ENCODE measurements at regions not wholly inside any gene's neighbourhood (a gene's known extent, or its start where the extent isn't known, plus 50 kb on each side); places are given as distances from the start of the nearest gene placed in this dataset.

DNA sequence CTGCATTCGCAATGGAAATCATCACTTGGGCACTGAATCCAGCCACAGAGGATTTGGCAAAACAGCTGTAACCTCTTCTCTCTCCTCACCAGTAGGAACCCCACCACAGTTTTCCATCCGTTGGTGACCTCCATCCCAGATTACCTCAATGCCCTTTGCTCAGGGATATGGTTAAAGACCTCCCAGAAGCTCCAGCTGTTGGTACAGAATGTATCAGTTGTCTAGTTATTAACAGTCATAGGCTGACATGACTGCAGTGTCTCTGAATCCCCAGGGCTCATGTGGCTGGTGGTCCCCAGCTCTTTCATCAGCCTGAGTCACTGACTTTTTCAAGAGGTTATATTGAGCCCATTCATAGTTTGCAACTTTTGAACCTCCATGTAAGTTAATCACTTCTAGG is 189.8 kb upstream of the HHIP start:
- Mint-ChIP-seq H3K27ac (ENCODE audit: unreplicated experiment) (no peak overlapping the region), H3K9me3 (no peaks in the 10 kb centered on the region), H3K36me3 (ENCODE audit: low read depth) (no peaks in the 10 kb centered on the region), H3K4me3 (no peak overlapping the region), H3K27me3 (ENCODE audit: low read depth) (no peaks in the 10 kb centered on the region), H3K4me1 (no peaks in the 10 kb centered on the region)
- DNase-seq (ENCODE audit: low read depth, low spot score) = no peak
- TF ChIP-seq, protein P1, sequence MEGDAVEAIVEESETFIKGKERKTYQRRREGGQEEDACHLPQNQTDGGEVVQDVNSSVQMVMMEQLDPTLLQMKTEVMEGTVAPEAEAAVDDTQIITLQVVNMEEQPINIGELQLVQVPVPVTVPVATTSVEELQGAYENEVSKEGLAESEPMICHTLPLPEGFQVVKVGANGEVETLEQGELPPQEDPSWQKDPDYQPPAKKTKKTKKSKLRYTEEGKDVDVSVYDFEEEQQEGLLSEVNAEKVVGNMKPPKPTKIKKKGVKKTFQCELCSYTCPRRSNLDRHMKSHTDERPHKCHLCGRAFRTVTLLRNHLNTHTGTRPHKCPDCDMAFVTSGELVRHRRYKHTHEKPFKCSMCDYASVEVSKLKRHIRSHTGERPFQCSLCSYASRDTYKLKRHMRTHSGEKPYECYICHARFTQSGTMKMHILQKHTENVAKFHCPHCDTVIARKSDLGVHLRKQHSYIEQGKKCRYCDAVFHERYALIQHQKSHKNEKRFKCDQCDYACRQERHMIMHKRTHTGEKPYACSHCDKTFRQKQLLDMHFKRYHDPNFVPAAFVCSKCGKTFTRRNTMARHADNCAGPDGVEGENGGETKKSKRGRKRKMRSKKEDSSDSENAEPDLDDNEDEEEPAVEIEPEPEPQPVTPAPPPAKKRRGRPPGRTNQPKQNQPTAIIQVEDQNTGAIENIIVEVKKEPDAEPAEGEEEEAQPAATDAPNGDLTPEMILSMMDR (conservative IDR thresholded peaks at IDR 0.05) = no peak

DNA sequence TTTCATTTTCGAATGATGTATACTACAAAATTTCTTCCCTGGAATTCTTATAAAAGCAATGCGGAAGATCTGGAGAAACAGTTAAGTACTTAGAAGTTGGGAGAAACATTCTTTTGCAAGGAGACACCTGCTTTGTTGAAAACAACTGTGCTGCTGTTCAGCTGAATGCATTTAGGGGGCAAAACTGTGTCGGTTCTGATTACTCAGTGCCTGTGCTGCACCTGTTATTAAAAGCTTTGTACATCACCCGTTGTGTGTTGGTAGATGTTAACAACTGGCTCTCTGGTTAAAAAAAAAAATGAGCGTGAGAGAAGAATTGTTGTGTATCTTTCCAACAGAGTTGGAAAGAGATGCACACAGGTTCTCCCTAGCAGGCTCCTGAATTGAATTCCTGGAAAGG is 184.1 kb upstream of the HHIP start:
- DNase-seq (ENCODE audit: low read depth, low spot score) = no peak
- no peaks in the 10 kb centered on the region for H3K4me1 Mint-ChIP-seq
- H3K27ac Mint-ChIP-seq (ENCODE audit: unreplicated experiment) = no peak overlapping the region
- H3K4me3 Mint-ChIP-seq = no peak overlapping the region
- H3K36me3 Mint-ChIP-seq (ENCODE audit: low read depth) = no peaks in the 10 kb centered on the region
- TF ChIP-seq, protein P1 (conservative IDR thresholded peaks at IDR 0.05) = no peak
- no peaks in the 10 kb centered on the region for H3K9me3 Mint-ChIP-seq
- H3K27me3 Mint-ChIP-seq (ENCODE audit: low read depth) = no peaks in the 10 kb centered on the region

DNA sequence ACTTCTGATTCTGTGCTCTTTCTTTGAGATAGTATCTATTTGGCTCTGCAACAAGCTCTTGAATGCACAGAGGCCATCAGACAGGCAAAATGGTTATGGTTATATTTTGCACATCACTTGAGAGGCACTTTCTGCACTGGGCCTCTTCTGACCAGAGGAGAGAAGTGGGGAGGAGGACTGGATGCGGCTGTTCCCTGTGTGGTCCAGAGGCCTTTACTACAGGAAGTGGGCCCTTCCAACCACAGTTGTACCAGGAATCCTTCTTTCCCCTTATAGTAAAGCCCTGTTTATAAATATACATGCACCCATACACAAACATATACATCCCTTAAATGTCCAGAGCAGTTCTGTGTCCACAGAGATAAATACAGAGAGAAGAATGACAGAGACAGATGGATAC is 182.7 kb upstream of the HHIP start:
- TF ChIP-seq, protein P1 (conservative IDR thresholded peaks at IDR 0.05) = no peak
- Mint-ChIP-seq H3K4me3 (no peak overlapping the region), H3K4me1 (no peaks in the 10 kb centered on the region), H3K9me3 (no peaks in the 10 kb centered on the region), H3K27ac (ENCODE audit: unreplicated experiment) (no peak overlapping the region), H3K27me3 (ENCODE audit: low read depth) (no peaks in the 10 kb centered on the region), H3K36me3 (ENCODE audit: low read depth) (no peaks in the 10 kb centered on the region)
- no peak for DNase-seq (ENCODE audit: low read depth, low spot score)

DNA sequence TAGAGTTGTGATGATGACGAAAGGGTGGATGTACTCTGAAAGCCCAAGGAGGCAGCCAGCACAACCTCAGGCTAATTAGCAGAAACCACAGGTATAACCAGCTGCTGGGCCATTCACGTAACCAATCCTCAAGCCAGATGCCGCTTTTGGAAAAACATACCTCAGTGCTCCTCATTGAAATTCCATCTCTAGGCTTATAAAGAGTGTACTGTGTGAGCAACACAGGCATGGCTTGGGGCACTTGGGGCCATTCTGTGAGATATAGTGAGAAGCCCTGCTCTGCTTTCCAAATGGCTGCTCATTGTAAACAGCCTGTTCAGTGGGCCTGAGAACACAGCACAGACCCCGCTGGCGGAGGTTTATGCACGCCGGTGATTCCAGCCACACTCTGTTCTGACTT is 182.1 kb upstream of the HHIP start:
- no peaks in the 10 kb centered on the region for H3K36me3 Mint-ChIP-seq (ENCODE audit: low read depth)
- TF ChIP-seq, protein P1 (conservative IDR thresholded peaks at IDR 0.05) = no peak
- H3K4me3 Mint-ChIP-seq = no peak overlapping the region
- H3K4me1 Mint-ChIP-seq = no peaks in the 10 kb centered on the region
- H3K27ac Mint-ChIP-seq (ENCODE audit: unreplicated experiment) = no peak overlapping the region
- H3K9me3 Mint-ChIP-seq = no peaks in the 10 kb centered on the region
- no peaks in the 10 kb centered on the region for H3K27me3 Mint-ChIP-seq (ENCODE audit: low read depth)
- DNase-seq (ENCODE audit: low read depth, low spot score) = no peak

DNA sequence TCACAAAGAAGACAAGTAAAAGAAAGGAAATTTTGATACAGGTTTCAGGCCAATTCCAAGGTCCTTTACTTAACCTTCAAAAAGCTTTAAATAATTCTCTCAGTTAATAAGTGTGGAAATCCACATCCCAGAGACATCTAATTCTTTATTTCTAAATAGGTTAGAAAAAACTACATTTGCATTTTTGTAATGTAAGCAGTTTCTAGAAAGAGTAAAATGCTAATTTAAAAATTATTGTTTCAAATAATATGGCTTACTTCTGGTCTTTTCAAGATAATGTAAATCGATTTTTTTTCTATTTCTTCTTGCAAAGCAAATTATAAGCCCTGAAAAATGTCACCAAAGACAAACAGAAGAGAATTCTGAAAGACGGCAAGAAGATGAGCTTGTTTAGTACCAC is 180.4 kb upstream of the HHIP start:
- no peak overlapping the region for H3K27ac Mint-ChIP-seq (ENCODE audit: unreplicated experiment)
- no peak for DNase-seq (ENCODE audit: low read depth, low spot score)
- no peaks in the 10 kb centered on the region for H3K9me3 Mint-ChIP-seq
- no peaks in the 10 kb centered on the region for H3K36me3 Mint-ChIP-seq (ENCODE audit: low read depth)
- H3K27me3 Mint-ChIP-seq (ENCODE audit: low read depth) = no peaks in the 10 kb centered on the region
- H3K4me1 Mint-ChIP-seq = no peaks in the 10 kb centered on the region
- TF ChIP-seq, protein P1 (conservative IDR thresholded peaks at IDR 0.05) = no peak
- no peak overlapping the region for H3K4me3 Mint-ChIP-seq

DNA sequence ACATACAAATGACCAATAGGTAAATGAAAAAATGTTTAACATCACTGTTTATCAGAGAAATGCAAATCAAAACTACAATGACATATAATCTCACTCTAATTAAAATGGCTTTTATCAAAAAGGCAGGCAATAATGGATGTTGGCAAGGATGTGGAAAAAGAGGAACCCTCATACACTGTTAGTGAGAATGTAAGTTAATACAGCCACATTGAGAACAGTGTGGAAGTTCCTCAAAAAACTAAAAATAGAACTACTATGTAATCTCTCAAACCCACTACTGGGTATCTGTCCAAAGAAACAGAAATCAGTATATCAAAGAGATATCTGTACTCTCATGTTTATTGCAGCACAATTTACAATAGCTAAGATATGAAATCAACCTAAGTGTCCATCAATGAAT is 165.9 kb upstream of the HHIP start:
- Mint-ChIP-seq H3K27me3 (ENCODE audit: low read depth) (no peaks in the 10 kb centered on the region), H3K36me3 (ENCODE audit: low read depth) (peaks cover 6% of the 10 kb centered on the region), H3K4me3 (no peak overlapping the region), H3K9me3 (peaks cover 22% of the 10 kb centered on the region), H3K27ac (ENCODE audit: unreplicated experiment) (no peak overlapping the region), H3K4me1 (no peaks in the 10 kb centered on the region)
- TF ChIP-seq, protein P1 (conservative IDR thresholded peaks at IDR 0.05) = no peak
- DNase-seq (ENCODE audit: low read depth, low spot score) = no peak

Measured in neural crest cell (in vitro differentiated cells).